Bronchial epithelial cell (primary cell): ENCODE measurements at regions not wholly inside any gene's neighbourhood (a gene's known extent, or its start where the extent isn't known, plus 50 kb on each side); places are given as distances from the start of the nearest gene placed in this dataset.

Experiments
- DNase-seq: peaks from one replicate; pipeline ENCODE4 v3.0.0-alpha.2; 2010; ENCODE audit warnings: low read depth
- FAIRE-seq: peaks from 2 replicates; lab custom pipeline; 2011; peaks lifted over from hg19 to GRCh38; lab: Jason Lieb, UNC
- H3K27me3 ChIP-seq: 2 replicates; pipeline ENCODE4 v1.5.1; 2011; ENCODE audit warnings: low read length; ENCODE audit not compliant: control insufficient read depth, insufficient read depth
- H3K36me3 ChIP-seq: 2 replicates; pipeline ENCODE4 v1.5.1; 2011; ENCODE audit warnings: low read length; ENCODE audit not compliant: control insufficient read depth, insufficient read depth
- H3K4me3 ChIP-seq: 2 replicates; pipeline ENCODE4 v1.5.1; 2011; ENCODE audit warnings: mild to moderate bottlenecking, low read depth, low read length, control low read depth
- CTCF ChIP-seq: IDR thresholded peaks from 2 replicates; pipeline ENCODE4 v1.5.1; 2011; ENCODE audit warnings: mild to moderate bottlenecking, moderate library complexity, low read length, control low read depth, inconsistent platforms; ENCODE audit not compliant: insufficient read depth, severe bottlenecking

GRCh38 chr13:109389892-109390345 is 396.5 kb downstream of the IRS2 start:
- H3K4me3 ChIP-seq = no peak overlapping the region
- no peaks in the 10 kb centered on the region for H3K27me3 ChIP-seq
- DNase-seq = peak; percentile 7
- no peaks in the 10 kb centered on the region for H3K36me3 ChIP-seq
- FAIRE-seq = no peak
- no peak for TF ChIP-seq CTCF

- Histone ChIP-seq H3K27me3 (no peaks in the 10 kb centered on the region), H3K4me3 (no peak overlapping the region), H3K36me3 (no peaks in the 10 kb centered on the region)
- FAIRE-seq (no peak), DNase-seq (no peak)
- TF ChIP-seq CTCF = no peak
Measured at GRCh38 chr13:109389456-109389855, 396.9 kb downstream of the IRS2 start.

GRCh38 chr13:109387471-109387870 is 398.9 kb downstream of the IRS2 start:
- no peaks in the 10 kb centered on the region for H3K36me3 ChIP-seq

GRCh38 chr13:109385242-109385560 is 401.2 kb downstream of the IRS2 start:
- H3K4me3 ChIP-seq = no peak overlapping the region
- H3K27me3 ChIP-seq = no peaks in the 10 kb centered on the region
- H3K36me3 ChIP-seq = no peaks in the 10 kb centered on the region
- no peak for FAIRE-seq
- no peak for DNase-seq
- TF ChIP-seq CTCF = no peak

More at GRCh38 chr13:109387471-109387870, 398.9 kb downstream of the IRS2 start:
- no peaks in the 10 kb centered on the region for H3K27me3 ChIP-seq
- no peak for TF ChIP-seq CTCF
- DNase-seq (no peak), FAIRE-seq (no peak)
- H3K4me3 ChIP-seq = no peak overlapping the region

- FAIRE-seq (no peak), DNase-seq (no peak)
- TF ChIP-seq CTCF = no peak
- Histone ChIP-seq H3K36me3 (no peaks in the 10 kb centered on the region), H3K4me3 (no peak overlapping the region), H3K27me3 (peaks cover 1% of the 10 kb centered on the region)
Measured at GRCh38 chr13:109384491-109385241, 401.7 kb downstream of the IRS2 start.

- Histone ChIP-seq H3K4me3 (no peak overlapping the region), H3K27me3 (peaks cover 2% of the 10 kb centered on the region), H3K36me3 (no peaks in the 10 kb centered on the region)
- peak; percentile 72 for DNase-seq
- FAIRE-seq = no peak
- no peak for TF ChIP-seq CTCF
Measured at GRCh38 chr13:109383683-109384082, 402.7 kb downstream of the IRS2 start.
